Endothelial cell (in vitro differentiated cells): ENCODE measurements at regions not wholly inside any gene's neighbourhood (a gene's known extent, or its start where the extent isn't known, plus 50 kb on each side); places are given as distances from the start of the nearest gene placed in this dataset.

Experiments used
- DNase-seq: peaks from one replicate; pipeline ENCODE4 v3.0.0; 2021; ENCODE audit warnings: low spot score
- H3K27ac Mint-ChIP-seq: one replicate; pipeline ENCODE4 v1.8.0; 2021; ENCODE audit warnings: mixed read lengths, inconsistent platforms; ENCODE audit not compliant: unreplicated experiment
- H3K27me3 Mint-ChIP-seq: one replicate; pipeline ENCODE4 v1.8.0; 2021; ENCODE audit warnings: mild to moderate bottlenecking, moderate library complexity, mixed read lengths, inconsistent platforms; ENCODE audit not compliant: unreplicated experiment
- H3K36me3 Mint-ChIP-seq: one replicate; pipeline ENCODE4 v1.8.0; 2021; ENCODE audit warnings: mild to moderate bottlenecking, low read depth, mixed read lengths, inconsistent platforms; ENCODE audit not compliant: unreplicated experiment
- H3K4me1 Mint-ChIP-seq: one replicate; pipeline ENCODE4 v1.8.0; 2021; ENCODE audit warnings: mild to moderate bottlenecking, mixed read lengths, inconsistent platforms; ENCODE audit not compliant: unreplicated experiment
- H3K4me3 Mint-ChIP-seq: one replicate; pipeline ENCODE4 v1.8.0; 2021; ENCODE audit warnings: mild to moderate bottlenecking, mixed read lengths, inconsistent platforms; ENCODE audit not compliant: unreplicated experiment
- H3K9me3 Mint-ChIP-seq: one replicate; pipeline ENCODE4 v1.8.0; 2021; ENCODE audit warnings: mixed read lengths, inconsistent platforms; ENCODE audit not compliant: unreplicated experiment
- TF ChIP-seq, protein P1 (sequence below): fragments of 200-600 bp; sonication (generic); IDR thresholded peaks from one replicate; pipeline ENCODE4 v1.5.0; 2021; ENCODE audit warnings: antibody characterized with exemption; ENCODE audit not compliant: unreplicated experiment

GRCh38 chr3:139202226-139202958, 141.4 kb upstream of the MRPS22 start:
- no peak overlapping the region for H3K4me3 Mint-ChIP-seq
- H3K9me3 Mint-ChIP-seq, result no peaks in the 10 kb centered on the region
- H3K4me1 Mint-ChIP-seq, result peaks cover 2% of the 10 kb centered on the region
- peak overlapping the region; percentile 64 for H3K27ac Mint-ChIP-seq
- DNase-seq, result peak; percentile 52
- peaks cover 1% of the 10 kb centered on the region for H3K27me3 Mint-ChIP-seq
- H3K36me3 Mint-ChIP-seq, result no peaks in the 10 kb centered on the region
- TF ChIP-seq, protein P1, sequence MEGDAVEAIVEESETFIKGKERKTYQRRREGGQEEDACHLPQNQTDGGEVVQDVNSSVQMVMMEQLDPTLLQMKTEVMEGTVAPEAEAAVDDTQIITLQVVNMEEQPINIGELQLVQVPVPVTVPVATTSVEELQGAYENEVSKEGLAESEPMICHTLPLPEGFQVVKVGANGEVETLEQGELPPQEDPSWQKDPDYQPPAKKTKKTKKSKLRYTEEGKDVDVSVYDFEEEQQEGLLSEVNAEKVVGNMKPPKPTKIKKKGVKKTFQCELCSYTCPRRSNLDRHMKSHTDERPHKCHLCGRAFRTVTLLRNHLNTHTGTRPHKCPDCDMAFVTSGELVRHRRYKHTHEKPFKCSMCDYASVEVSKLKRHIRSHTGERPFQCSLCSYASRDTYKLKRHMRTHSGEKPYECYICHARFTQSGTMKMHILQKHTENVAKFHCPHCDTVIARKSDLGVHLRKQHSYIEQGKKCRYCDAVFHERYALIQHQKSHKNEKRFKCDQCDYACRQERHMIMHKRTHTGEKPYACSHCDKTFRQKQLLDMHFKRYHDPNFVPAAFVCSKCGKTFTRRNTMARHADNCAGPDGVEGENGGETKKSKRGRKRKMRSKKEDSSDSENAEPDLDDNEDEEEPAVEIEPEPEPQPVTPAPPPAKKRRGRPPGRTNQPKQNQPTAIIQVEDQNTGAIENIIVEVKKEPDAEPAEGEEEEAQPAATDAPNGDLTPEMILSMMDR, result no peak

GRCh38 chr3:139202959-139203349, 140.9 kb upstream of the MRPS22 start:
- DNase-seq, result no peak
- no peaks in the 10 kb centered on the region for H3K9me3 Mint-ChIP-seq

DNA sequence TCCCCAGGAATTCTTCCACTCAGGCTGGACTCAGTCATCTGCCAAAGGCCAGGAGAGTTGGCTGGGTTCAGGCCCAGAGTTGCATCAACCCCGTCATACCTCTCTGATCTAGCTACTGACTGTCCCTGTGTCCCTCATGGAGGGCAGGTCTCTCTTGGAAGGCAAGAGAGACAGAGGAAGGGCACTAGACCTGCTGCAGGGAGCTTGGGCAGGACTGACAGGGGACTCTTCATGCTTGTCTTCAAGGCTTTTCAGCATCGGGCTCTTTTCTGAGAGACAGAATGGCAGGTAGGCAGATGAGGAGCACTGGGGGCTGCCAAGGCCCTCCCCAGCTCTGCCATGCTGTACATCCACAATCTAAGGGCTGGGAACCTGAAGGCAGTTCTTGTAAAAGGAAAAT, 140.1 kb upstream of the MRPS22 start:
- no peaks in the 10 kb centered on the region for H3K27me3 Mint-ChIP-seq
- TF ChIP-seq, protein P1, result no peak
- no peak overlapping the region for H3K4me3 Mint-ChIP-seq
- H3K4me1 Mint-ChIP-seq, result peaks cover 2% of the 10 kb centered on the region
- no peaks in the 10 kb centered on the region for H3K36me3 Mint-ChIP-seq
- no peak overlapping the region for H3K27ac Mint-ChIP-seq
- no peaks in the 10 kb centered on the region for H3K9me3 Mint-ChIP-seq
- no peak for DNase-seq

More at GRCh38 chr3:139202959-139203349, 140.9 kb upstream of the MRPS22 start:
- no peak overlapping the region for H3K4me3 Mint-ChIP-seq
- H3K36me3 Mint-ChIP-seq, result no peaks in the 10 kb centered on the region
- H3K27ac Mint-ChIP-seq, result no peak overlapping the region
- TF ChIP-seq, protein P1, result no peak
- peaks cover 2% of the 10 kb centered on the region for H3K4me1 Mint-ChIP-seq
- peaks cover 1% of the 10 kb centered on the region for H3K27me3 Mint-ChIP-seq

DNA sequence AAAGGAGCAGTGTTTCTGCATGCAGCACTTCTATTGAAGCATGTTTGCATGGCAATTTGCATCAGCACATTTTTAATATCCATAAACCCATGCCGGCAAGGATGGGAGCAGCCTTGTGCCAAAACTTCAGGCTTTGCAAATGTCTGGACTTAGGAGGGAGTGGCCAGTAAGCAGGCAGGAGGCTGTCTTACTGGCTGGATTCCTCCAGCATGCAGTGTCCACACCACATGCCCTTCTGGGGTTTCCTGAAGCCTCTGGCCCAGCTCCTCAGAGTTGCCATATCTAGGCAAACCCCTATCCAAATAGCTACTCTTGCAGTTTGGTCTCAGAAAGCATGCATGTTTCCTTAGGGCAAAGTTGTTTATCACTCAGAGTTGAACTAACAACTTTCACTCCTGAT, 139.1 kb upstream of the MRPS22 start:
- no peak overlapping the region for H3K27ac Mint-ChIP-seq
- DNase-seq, result no peak
- no peaks in the 10 kb centered on the region for H3K27me3 Mint-ChIP-seq
- no peak overlapping the region for H3K4me3 Mint-ChIP-seq
- TF ChIP-seq, protein P1, result no peak
- no peaks in the 10 kb centered on the region for H3K9me3 Mint-ChIP-seq
- no peaks in the 10 kb centered on the region for H3K36me3 Mint-ChIP-seq
- H3K4me1 Mint-ChIP-seq, result peaks cover 2% of the 10 kb centered on the region

DNA sequence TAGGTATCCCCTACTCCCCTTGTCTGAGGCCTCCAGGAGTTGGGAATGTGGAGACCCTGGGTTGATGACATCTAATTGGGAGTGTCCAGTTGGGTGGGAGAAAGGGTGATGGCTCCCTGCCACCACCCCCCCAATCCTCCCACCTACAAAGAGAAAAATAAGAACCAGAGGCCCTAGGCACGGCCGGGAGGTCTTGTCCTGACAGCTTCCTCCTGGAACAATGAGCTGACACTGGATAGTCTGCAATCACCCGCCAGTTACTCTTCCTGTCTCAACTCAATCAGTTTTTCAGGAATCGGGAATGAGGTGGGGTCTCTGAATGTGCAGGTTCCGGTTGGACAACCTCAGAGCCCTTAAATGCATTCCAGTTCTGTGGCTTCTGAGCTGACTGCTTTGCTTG, 129.9 kb upstream of the MRPS22 start:
- H3K4me3 Mint-ChIP-seq, result no peak overlapping the region
- TF ChIP-seq, protein P1, result no peak
- H3K36me3 Mint-ChIP-seq, result no peaks in the 10 kb centered on the region
- DNase-seq, result no peak
- no peaks in the 10 kb centered on the region for H3K9me3 Mint-ChIP-seq
- H3K27me3 Mint-ChIP-seq, result peaks cover 2% of the 10 kb centered on the region
- H3K27ac Mint-ChIP-seq, result no peak overlapping the region
- peaks cover 11% of the 10 kb centered on the region for H3K4me1 Mint-ChIP-seq
